ENCODE measurements at regions not wholly inside any gene's neighbourhood (a gene's known extent, or its start where the extent isn't known, plus 50 kb on each side); places are given as distances from the start of the nearest gene placed in this dataset.
"Not testable (repeated sequence)": the region's sequence is repeated elsewhere in the genome, so short reads cannot be mapped to it uniquely, and the experiment has no call there.

GRCh38 chr4:186999686-187000085 is 276.0 kb upstream of the FAT1 start:
- H3K4me3 Mint-ChIP-seq, result no peak overlapping the region
- peaks cover 11% of the 10 kb centered on the region for H3K9me3 Mint-ChIP-seq
- no peak for TF ChIP-seq CTCF (IDR thresholded peaks at IDR 0.05)
- no peak for DNase-seq
- no peak for ATAC-seq (ENCODE audit: poor library complexity)
- Histone ChIP-seq H3K27me3 (ENCODE audit: control insufficient read depth in 1 of 2, insufficient read depth in 2 of 2, low read length in 2 of 2) (no peaks in the 10 kb centered on the region), H3K4me1 (ENCODE audit: insufficient read depth, low read length) (no peaks in the 10 kb centered on the region), H3K36me3 (ENCODE audit: insufficient read depth, low read length) (no peaks in the 10 kb centered on the region), H3K4me3 (ENCODE audit: low read length) (no peak overlapping the region), H3K27ac (ENCODE audit: low read depth in 1 of 2, low read length in 2 of 2) (no peak overlapping the region), H3K9me3 (ENCODE audit: control insufficient read depth in 1 of 2, insufficient read depth in 1 of 2, low read length in 2 of 2) (peaks cover 0 to 5% of the 10 kb centered on the region in 2 experiments)
- CTCF ChIA-PET, result no interaction called here
- intact Hi-C loops (cut with DNase I, micrococcal nuclease), result no loop called here
- H3K4me1 Mint-ChIP-seq (ENCODE audit: low read depth), result no peaks in the 10 kb centered on the region
- no peaks in the 10 kb centered on the region for H3K36me3 Mint-ChIP-seq (ENCODE audit: low read depth)
- H3K27ac Mint-ChIP-seq, result no peak overlapping the region
- POLR2A ChIA-PET, result no interaction called here
- H3K27me3 Mint-ChIP-seq, result no peaks in the 10 kb centered on the region

- no peaks in the 10 kb centered on the region for H3K36me3 Mint-ChIP-seq (ENCODE audit: low read depth)
- intact Hi-C loops (cut with DNase I, micrococcal nuclease), result no loop called here
- H3K4me3 ChIP-seq (ENCODE audit: low read length), result no peak overlapping the region
- H3K27ac Mint-ChIP-seq, result no peak overlapping the region
- no peak overlapping the region for H3K27ac ChIP-seq (ENCODE audit: low read depth in 1 of 2, low read length in 2 of 2)
- H3K9me3 Mint-ChIP-seq, result peaks cover 12% of the 10 kb centered on the region
- no peak overlapping the region for H3K4me3 Mint-ChIP-seq
- TF ChIP-seq CTCF (IDR thresholded peaks at IDR 0.05), result no peak
- POLR2A ChIA-PET, result no interaction called here
- ATAC-seq (ENCODE audit: poor library complexity) (no peak), DNase-seq (no peak)
- no peaks in the 10 kb centered on the region for H3K27me3 Mint-ChIP-seq
- no peaks in the 10 kb centered on the region for H3K4me1 ChIP-seq (ENCODE audit: insufficient read depth, low read length)
- H3K4me1 Mint-ChIP-seq (ENCODE audit: low read depth), result no peaks in the 10 kb centered on the region
- no peaks in the 10 kb centered on the region for H3K27me3 ChIP-seq (ENCODE audit: control insufficient read depth in 1 of 2, insufficient read depth in 2 of 2, low read length in 2 of 2)
- no peaks in the 10 kb centered on the region for H3K36me3 ChIP-seq (ENCODE audit: insufficient read depth, low read length)
- peaks cover 0 to 5% of the 10 kb centered on the region in 2 experiments for H3K9me3 ChIP-seq (ENCODE audit: control insufficient read depth in 1 of 2, insufficient read depth in 1 of 2, low read length in 2 of 2)
- CTCF ChIA-PET, result no interaction called here
These were observed 276.6 kb upstream of the FAT1 start for GRCh38 chr4:187000281-187000680.

DNA sequence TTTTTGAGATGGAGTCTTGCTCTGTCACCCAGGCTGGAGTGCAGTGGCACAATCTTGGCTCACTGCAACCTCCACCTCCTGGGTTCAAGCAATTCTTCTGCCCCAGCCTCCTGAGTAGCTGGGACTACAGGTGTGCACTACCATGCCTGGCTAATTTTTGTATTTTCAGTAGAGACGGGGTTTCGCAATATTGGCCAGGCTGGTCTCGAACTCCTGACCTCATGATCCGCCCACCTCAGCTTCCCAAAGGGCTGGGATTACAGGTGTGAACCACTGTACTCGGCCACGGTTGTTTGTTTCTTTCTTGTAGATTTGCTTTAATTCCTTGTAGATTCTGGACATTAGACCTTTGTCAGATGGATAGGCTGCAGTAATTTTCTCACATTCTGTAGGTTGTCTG is 278.5 kb upstream of the FAT1 start:
- CTCF ChIA-PET; H3K9me3 Mint-ChIP-seq; H3K36me3 Mint-ChIP-seq (ENCODE audit: low read depth); DNase-seq; H3K4me3 Mint-ChIP-seq; H3K4me3 ChIP-seq (ENCODE audit: low read length); H3K27ac Mint-ChIP-seq; ATAC-seq (ENCODE audit: poor library complexity); H3K4me1 Mint-ChIP-seq (ENCODE audit: low read depth); H3K27me3 Mint-ChIP-seq; H3K27ac ChIP-seq (ENCODE audit: low read depth in 1 of 2, low read length in 2 of 2); H3K36me3 ChIP-seq (ENCODE audit: insufficient read depth, low read length); H3K9me3 ChIP-seq (ENCODE audit: control insufficient read depth in 1 of 2, insufficient read depth in 1 of 2, low read length in 2 of 2); H3K27me3 ChIP-seq (ENCODE audit: control insufficient read depth in 1 of 2, insufficient read depth in 2 of 2, low read length in 2 of 2); POLR2A ChIA-PET; intact Hi-C loops (cut with DNase I, micrococcal nuclease); H3K4me1 ChIP-seq (ENCODE audit: insufficient read depth, low read length): not testable (repeated sequence)

DNA sequence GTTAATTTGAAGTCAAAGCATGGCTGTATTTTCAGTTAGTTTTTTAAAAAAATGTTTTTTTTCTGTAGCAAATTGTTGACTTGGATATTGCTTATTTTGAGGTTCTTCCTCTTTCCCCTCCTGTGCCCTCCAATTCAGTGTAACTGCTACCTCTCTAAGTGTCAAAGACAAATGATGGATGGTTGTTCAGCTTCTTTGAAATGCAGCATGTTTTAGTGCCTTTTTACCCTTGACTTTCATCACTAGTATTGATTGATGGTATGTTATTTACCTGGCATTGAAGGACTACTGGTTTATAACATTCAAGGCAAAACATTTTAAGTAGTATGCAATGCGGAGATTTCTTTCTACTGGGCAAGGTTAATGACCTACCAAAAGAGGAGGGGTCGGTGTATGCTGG is 281.0 kb upstream of the FAT1 start:
- TF ChIP-seq CTCF (IDR thresholded peaks at IDR 0.05), result no peak
- H3K9me3 Mint-ChIP-seq, result peaks cover 12% of the 10 kb centered on the region
- no peaks in the 10 kb centered on the region for H3K27me3 Mint-ChIP-seq
- no peak overlapping the region for H3K4me3 ChIP-seq (ENCODE audit: low read length)
- no peak overlapping the region for H3K27ac Mint-ChIP-seq
- no peaks in the 10 kb centered on the region for H3K36me3 ChIP-seq (ENCODE audit: insufficient read depth, low read length)
- ChIA-PET POLR2A (no interaction called here), CTCF (no interaction called here)
- no peak overlapping the region for H3K4me3 Mint-ChIP-seq
- ATAC-seq (ENCODE audit: poor library complexity) (no peak), DNase-seq (no peak)
- intact Hi-C loops (cut with DNase I, micrococcal nuclease), result no loop called here
- no peaks in the 10 kb centered on the region for H3K36me3 Mint-ChIP-seq (ENCODE audit: low read depth)
- no peaks in the 10 kb centered on the region for H3K9me3 ChIP-seq (ENCODE audit: control insufficient read depth in 1 of 2, insufficient read depth in 1 of 2, low read length in 2 of 2)
- no peaks in the 10 kb centered on the region for H3K4me1 ChIP-seq (ENCODE audit: insufficient read depth, low read length)
- H3K4me1 Mint-ChIP-seq (ENCODE audit: low read depth), result no peaks in the 10 kb centered on the region
- H3K27ac ChIP-seq (ENCODE audit: low read depth in 1 of 2, low read length in 2 of 2), result no peak overlapping the region
- no peaks in the 10 kb centered on the region for H3K27me3 ChIP-seq (ENCODE audit: control insufficient read depth in 1 of 2, insufficient read depth in 2 of 2, low read length in 2 of 2)
